ENCODE measurements at regions not wholly inside any gene's neighbourhood (a gene's known extent, or its start where the extent isn't known, plus 50 kb on each side); places are given as distances from the start of the nearest gene placed in this dataset.

DNA sequence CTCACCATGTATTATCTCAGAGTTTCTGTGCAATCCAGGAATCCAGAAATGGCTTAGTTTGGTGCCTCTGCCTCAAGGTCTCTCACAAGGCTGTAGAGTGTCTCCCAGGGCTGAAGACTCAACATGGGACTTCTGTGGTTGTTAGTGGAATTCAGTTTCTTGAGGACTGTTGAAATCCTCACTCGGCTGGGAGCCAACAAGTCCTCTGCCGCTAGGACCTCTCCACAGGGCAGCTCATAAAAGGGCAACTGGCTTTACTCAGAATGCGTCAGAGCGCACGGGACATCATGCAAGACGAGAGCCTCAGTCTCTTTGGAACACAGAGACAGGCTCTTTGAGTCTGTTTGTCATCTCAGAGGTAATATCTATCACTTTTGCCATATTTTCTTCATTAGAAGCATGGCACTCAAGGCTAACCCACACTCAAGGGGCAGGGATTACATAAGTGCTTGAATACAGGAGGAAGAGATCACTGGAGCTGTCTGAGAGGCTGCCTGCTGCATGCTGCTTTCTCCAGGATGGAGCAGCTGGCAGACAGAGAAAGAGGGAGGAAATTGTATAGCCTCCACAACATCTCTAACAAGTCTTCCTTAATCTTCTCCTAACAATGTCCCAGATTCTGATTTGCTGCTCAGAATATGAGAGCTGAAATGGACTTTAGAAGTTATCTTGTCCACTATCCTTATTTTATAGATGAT, 97.5 kb upstream of the ASIC2 start:
- in situ Hi-C loops (cut with HindIII; ENCODE audit: low pct_unique_long_range_greater_than_20kb, low sequenced_read_pairs), result no loop called here

GRCh38 chr17:33396818-33397217, 103.7 kb upstream of the ASIC2 start:
- in situ Hi-C loops (cut with HindIII; ENCODE audit: low pct_unique_long_range_greater_than_20kb, low sequenced_read_pairs), result no loop called here
- DNase-seq (ENCODE audit: low read depth, low spot score), result no peak

More for the DNA sequence above, 97.5 kb upstream of the ASIC2 start:
- peak; percentile 9 for DNase-seq (ENCODE audit: low read depth, low spot score)

- in situ Hi-C loops (cut with HindIII; ENCODE audit: low pct_unique_long_range_greater_than_20kb, low sequenced_read_pairs), result no loop called here
- no peak for DNase-seq (ENCODE audit: low read depth, low spot score)
Observed at GRCh38 chr17:33398386-33398785, 105.3 kb upstream of the ASIC2 start.

GRCh38 chr17:33401249-33401648, 108.2 kb upstream of the ASIC2 start:
- in situ Hi-C loops (cut with HindIII; ENCODE audit: low pct_unique_long_range_greater_than_20kb, low sequenced_read_pairs), result no loop called here

DNA sequence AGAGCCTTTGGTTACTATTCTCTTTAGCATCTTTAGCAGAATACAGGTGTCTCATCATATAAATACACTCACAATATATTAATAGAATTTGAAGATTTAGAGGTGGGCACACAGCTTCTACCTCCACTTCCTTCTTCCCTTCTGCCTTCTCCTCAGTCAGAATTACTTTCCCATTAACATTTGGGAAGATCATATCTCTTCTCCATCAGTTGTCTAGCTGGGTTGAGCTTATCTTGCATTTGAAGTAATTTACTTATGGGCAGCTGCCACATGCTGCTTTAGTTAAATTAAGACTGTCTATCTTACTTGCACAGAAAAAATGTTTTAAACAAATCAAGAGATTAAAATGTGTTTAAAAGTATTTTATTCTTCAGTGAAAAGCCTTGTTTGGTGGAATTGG, 110.1 kb upstream of the ASIC2 start:
- in situ Hi-C loops (cut with HindIII; ENCODE audit: low pct_unique_long_range_greater_than_20kb, low sequenced_read_pairs), result no loop called here
- no peak for DNase-seq (ENCODE audit: low read depth, low spot score)

More at GRCh38 chr17:33401249-33401648, 108.2 kb upstream of the ASIC2 start:
- no peak for DNase-seq (ENCODE audit: low read depth, low spot score)

DNA sequence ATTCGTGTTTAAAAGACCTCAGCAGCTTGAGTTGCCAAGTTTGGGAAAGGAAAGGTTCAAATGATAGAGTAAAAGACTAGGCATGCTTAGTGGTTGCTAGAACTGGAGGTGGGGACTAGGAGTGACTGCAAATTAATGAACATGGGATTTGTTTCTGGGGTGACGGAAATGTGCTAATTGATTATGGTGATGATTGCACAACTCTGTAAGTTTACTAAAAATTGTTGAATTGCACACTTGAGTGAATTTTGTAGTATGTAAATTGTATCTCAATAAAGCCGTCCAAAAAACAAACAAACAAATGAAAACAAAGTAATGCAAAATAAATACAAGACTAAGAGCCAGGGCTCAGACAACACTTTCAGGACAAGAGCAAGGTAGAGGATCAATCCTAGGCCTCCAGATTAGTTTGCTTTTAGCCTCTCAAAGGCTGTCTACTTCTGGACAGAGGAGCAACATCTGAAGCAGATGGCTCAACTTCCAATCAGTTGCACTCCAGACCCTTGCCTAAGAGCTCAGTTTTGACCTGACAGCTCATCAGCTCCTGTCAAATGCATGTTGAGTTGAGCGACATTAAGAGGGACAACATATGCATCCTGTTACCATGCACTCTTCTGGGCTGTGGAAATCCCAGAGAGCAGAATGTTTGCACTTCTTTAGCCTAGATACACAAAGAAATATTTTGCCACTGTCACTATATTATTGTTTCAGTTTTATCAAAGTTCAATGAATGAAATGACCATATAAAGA, 111.2 kb upstream of the ASIC2 start:
- in situ Hi-C loops (cut with HindIII; ENCODE audit: low pct_unique_long_range_greater_than_20kb, low sequenced_read_pairs), result no loop called here
- no peak for DNase-seq (ENCODE audit: low read depth, low spot score)

GRCh38 chr17:33416131-33416530, 123.0 kb upstream of the ASIC2 start:
- DNase-seq (ENCODE audit: low read depth, low spot score), result no peak
- in situ Hi-C loops (cut with HindIII; ENCODE audit: low pct_unique_long_range_greater_than_20kb, low sequenced_read_pairs), result no loop called here

- DNase-seq (ENCODE audit: low read depth, low spot score), result no peak
- in situ Hi-C loops (cut with HindIII; ENCODE audit: low pct_unique_long_range_greater_than_20kb, low sequenced_read_pairs), result no loop called here
Observed at GRCh38 chr17:33421933-33422332, 128.8 kb upstream of the ASIC2 start.

GRCh38 chr17:33433581-33433980, 140.5 kb upstream of the ASIC2 start:
- in situ Hi-C loops (cut with HindIII; ENCODE audit: low pct_unique_long_range_greater_than_20kb, low sequenced_read_pairs), result no loop called here
- no peak for DNase-seq (ENCODE audit: low read depth, low spot score)

DNA sequence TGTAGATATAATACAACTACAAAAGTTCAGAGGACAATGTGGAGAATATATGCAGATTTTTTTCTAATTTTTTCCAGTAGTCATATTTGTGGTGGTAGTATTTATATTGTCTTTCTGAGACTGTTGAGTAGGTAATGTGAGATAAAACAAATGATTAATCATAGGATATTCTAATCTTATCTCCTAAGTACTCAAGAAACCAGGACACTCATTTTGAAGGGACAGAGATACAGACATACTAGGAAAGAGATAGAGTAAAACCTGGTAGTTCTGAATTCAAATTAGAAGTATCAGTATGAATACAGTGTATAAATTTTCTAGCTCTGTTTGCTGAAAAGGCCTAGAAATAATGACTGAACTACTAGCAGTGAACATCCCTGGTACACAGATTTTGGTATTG, 141.7 kb upstream of the ASIC2 start:
- no peak for DNase-seq (ENCODE audit: low read depth, low spot score)
- in situ Hi-C loops (cut with HindIII; ENCODE audit: low pct_unique_long_range_greater_than_20kb, low sequenced_read_pairs), result no loop called here

DNA sequence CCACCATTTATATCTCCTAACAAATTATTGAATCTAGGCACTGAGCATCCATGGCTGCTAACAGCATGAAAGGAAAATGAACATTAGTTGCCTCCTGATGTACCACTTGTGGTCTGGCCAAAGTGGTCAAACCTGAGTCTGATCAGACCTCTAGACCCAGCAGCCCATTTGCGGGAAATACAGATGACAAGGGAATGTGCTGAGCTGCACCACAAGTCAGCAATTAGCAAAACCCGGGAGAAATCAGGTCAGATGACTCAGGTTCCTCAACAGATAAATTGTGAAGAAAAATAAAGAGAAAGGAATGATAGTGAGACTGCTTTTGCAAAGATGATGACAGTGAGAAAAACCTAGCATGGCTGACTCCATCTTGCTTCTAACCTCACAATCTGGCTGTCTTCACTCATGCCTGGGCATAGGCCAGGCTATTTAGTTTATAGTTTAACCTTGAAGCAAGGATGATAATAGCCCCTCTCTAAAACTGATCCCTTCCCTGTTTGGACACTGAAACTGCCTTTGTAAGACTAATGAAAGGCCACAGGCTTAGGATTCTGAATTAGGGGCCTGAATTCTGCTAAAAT, 142.7 kb upstream of the ASIC2 start:
- in situ Hi-C loops (cut with HindIII; ENCODE audit: low pct_unique_long_range_greater_than_20kb, low sequenced_read_pairs), result no loop called here
- no peak for DNase-seq (ENCODE audit: low read depth, low spot score)

DNA sequence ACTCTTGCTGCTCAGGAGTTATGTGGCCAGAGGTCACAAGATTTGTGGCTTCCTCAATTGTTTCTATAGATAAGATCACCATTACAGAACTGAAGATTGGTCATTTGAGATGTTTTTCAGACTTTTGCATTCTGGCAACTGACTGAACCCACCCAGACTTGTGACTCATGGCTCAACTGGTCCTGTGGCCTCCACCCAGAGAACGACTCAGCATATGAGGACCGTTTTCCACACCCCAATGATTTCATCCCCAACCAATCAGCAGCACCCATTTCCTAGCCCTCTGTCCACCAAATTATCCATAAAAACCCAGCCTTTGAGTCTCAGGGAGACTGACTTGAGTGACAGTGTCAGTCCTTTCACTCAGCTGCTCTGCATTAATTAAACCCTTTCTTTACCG, 143.2 kb upstream of the ASIC2 start:
- DNase-seq (ENCODE audit: low read depth, low spot score), result no peak
- in situ Hi-C loops (cut with HindIII; ENCODE audit: low pct_unique_long_range_greater_than_20kb, low sequenced_read_pairs), result no loop called here

DNA sequence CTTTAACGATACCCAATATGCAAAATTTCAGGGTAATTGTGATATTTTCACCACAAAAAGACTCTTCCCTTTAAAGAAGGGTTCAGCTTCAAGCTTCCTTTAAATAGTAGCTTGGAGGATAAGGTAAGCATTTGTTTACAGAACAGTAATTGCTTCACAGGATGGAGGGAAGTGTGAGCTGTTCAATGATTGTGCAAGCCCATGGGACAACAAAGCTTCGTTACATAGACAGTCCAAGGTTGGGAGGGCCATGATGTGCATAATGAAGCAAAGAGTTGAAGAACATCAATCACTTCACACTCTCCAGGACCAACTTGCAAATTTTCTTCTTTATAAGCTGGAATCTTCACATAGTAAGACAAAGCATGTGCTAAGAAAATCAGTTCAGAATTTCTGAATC, 145.0 kb upstream of the ASIC2 start:
- no peak for DNase-seq (ENCODE audit: low read depth, low spot score)
- in situ Hi-C loops (cut with HindIII; ENCODE audit: low pct_unique_long_range_greater_than_20kb, low sequenced_read_pairs), result no loop called here

DNA sequence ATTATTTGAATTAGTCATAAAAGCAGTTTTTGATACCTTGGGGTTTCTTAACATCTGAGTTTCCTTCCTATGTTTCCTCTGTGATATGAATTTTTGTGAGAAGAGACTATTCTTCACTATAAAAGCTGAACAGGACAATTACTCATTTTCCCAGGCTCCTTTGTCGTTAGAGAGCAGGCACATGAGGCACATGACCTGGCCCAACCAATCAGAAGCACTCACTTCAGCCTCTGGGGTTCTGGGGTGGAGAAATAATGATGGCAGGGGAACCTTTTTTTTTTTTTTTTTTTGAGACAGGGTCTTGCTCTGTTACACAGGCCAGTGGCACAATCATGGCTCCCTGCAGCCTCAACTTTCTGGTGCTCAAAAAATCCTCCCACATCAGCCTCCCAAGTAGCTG, 145.5 kb upstream of the ASIC2 start:
- in situ Hi-C loops (cut with HindIII; ENCODE audit: low pct_unique_long_range_greater_than_20kb, low sequenced_read_pairs), result no loop called here
- no peak for DNase-seq (ENCODE audit: low read depth, low spot score)

DNA sequence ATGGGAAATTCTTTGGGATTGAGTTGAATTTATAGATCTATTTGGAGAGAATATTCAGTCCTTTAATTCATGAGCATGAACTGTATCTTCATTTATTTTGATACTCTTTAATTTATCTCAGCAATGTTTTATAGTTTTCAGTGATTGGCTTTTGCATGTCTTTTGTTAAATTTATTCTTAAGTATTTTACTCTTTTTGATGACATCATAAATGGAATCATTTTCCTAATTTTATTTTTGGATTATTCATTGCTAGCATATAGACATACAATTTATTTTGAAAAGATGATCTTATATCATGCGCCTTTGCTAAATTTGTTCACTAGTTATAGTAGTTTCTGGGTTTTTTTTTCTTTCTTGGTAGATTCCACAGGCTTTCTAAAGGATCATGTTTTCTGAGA, 149.2 kb upstream of the ASIC2 start:
- in situ Hi-C loops (cut with HindIII; ENCODE audit: low pct_unique_long_range_greater_than_20kb, low sequenced_read_pairs), result no loop called here
- no peak for DNase-seq (ENCODE audit: low read depth, low spot score)

DNA sequence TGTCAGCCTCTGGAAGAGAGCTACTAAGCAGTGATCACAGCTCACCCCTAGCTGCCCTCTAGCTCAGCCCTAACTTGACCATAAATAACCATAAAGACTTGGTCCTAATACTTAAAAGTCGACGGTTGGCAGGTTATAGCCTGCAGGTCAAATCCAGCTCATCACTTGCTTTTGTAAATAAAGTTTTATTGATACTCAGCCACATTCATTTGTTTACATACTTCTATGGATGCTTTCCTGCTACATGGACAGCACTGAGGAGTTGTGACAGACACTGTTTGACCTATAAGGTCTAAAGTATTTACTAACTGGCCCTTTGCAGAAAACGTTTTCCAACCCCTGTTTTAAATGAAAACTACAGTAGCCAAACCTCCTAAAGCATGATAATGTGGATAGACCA, 151.6 kb upstream of the ASIC2 start:
- DNase-seq (ENCODE audit: low read depth, low spot score), result no peak
- in situ Hi-C loops (cut with HindIII; ENCODE audit: low pct_unique_long_range_greater_than_20kb, low sequenced_read_pairs), result no loop called here

- in situ Hi-C loops (cut with HindIII; ENCODE audit: low pct_unique_long_range_greater_than_20kb, low sequenced_read_pairs), result no loop called here
- no peak for DNase-seq (ENCODE audit: low read depth, low spot score)
Observed at GRCh38 chr17:33447090-33447489, 154.0 kb upstream of the ASIC2 start.

- in situ Hi-C loops (cut with HindIII; ENCODE audit: low pct_unique_long_range_greater_than_20kb, low sequenced_read_pairs), result no loop called here
- no peak for DNase-seq (ENCODE audit: low read depth, low spot score)
Observed at GRCh38 chr17:33451221-33451620, 158.1 kb upstream of the ASIC2 start.

- in situ Hi-C loops (cut with HindIII; ENCODE audit: low pct_unique_long_range_greater_than_20kb, low sequenced_read_pairs), result no loop called here
- no peak for DNase-seq (ENCODE audit: low read depth, low spot score)
Observed at GRCh38 chr17:33457477-33457876, 164.4 kb upstream of the ASIC2 start.
